Mesendoderm (in vitro differentiated cells): ENCODE measurements at regions not wholly inside any gene's neighbourhood (a gene's known extent, or its start where the extent isn't known, plus 50 kb on each side); places are given as distances from the start of the nearest gene placed in this dataset.

Experiments
- DNase-seq: peaks from one replicate; pipeline ENCODE4 v3.0.0; 2013
- H2AK5ac ChIP-seq: 2 replicates; pipeline ENCODE4 v1.6.1; 2013; ENCODE audit warnings: low read length, inconsistent platforms
- H2BK120ac ChIP-seq: 2 replicates; pipeline ENCODE4 v1.6.1; 2013; ENCODE audit warnings: low read depth, mild to moderate bottlenecking, low read length, moderate library complexity, mixed read lengths
- H2BK15ac ChIP-seq: replicated peaks from 2 replicates; pipeline ENCODE4 v1.6.1; 2013; ENCODE audit warnings: low read depth, mild to moderate bottlenecking, moderate library complexity
- H2BK5ac ChIP-seq: 2 replicates; pipeline ENCODE4 v1.6.1; 2013; ENCODE audit warnings: low read length, inconsistent platforms
- H3K18ac ChIP-seq: 2 replicates; pipeline ENCODE4 v1.6.1; 2013; ENCODE audit warnings: mild to moderate bottlenecking, low read length, mixed read lengths
- H3K23ac ChIP-seq: one replicate; pipeline ENCODE4 v1.6.1; 2013; ENCODE audit warnings: low read length
- H3K27ac ChIP-seq: 2 replicates; pipeline ENCODE4 v1.5.1; 2013; ENCODE audit warnings: low read depth, mild to moderate bottlenecking, inconsistent platforms, low read length, moderate library complexity
- H3K27me3 ChIP-seq: 2 replicates; pipeline ENCODE4 v1.6.1; 2013; ENCODE audit warnings: low read length, control low read depth, mild to moderate bottlenecking, inconsistent platforms; ENCODE audit not compliant: insufficient read depth, poor library complexity
- H3K36me3 ChIP-seq: 2 replicates; pipeline ENCODE4 v1.6.1; 2013; ENCODE audit warnings: low read length, inconsistent platforms; ENCODE audit not compliant: control insufficient read depth, insufficient read depth
- H3K4ac ChIP-seq: one replicate; pipeline ENCODE4 v1.6.1; 2013; ENCODE audit warnings: low read depth, mild to moderate bottlenecking, low read length, moderate library complexity
- H3K4me1 ChIP-seq: 2 replicates; pipeline ENCODE4 v1.6.1; 2013; ENCODE audit warnings: low read depth, low read length, inconsistent platforms; ENCODE audit not compliant: control insufficient read depth
- H3K4me2 ChIP-seq: 2 replicates; pipeline ENCODE4 v1.6.1; 2013; ENCODE audit warnings: low read length
- H3K4me3 ChIP-seq: 2 replicates; pipeline ENCODE4 v1.5.1; 2013; ENCODE audit warnings: mild to moderate bottlenecking, low read length
- H3K56ac ChIP-seq: one replicate; pipeline ENCODE4 v1.6.1; 2013; ENCODE audit warnings: low read length
- H3K79me1 ChIP-seq: 2 replicates; pipeline ENCODE4 v1.6.1; 2013; ENCODE audit warnings: low read length, inconsistent platforms
- H3K79me2 ChIP-seq: 2 replicates; pipeline ENCODE4 v1.6.1; 2013; ENCODE audit warnings: mild to moderate bottlenecking, low read length; ENCODE audit not compliant: control insufficient read depth, insufficient read depth
- H3K9ac ChIP-seq: 2 replicates; pipeline ENCODE4 v1.6.1; 2013; ENCODE audit warnings: low read length, inconsistent platforms
- H4K5ac ChIP-seq: one replicate; pipeline ENCODE4 v1.6.1; 2013; ENCODE audit warnings: low read length
- H4K8ac ChIP-seq: one replicate; pipeline ENCODE4 v1.6.1; 2013; ENCODE audit warnings: low read depth, mild to moderate bottlenecking, control low read depth, low read length, moderate library complexity
- WGBS: extraction: QIAGEN DNeasy Blood & Tissue Kit; methylation state at CpG from one replicate; pipeline ENCODE4 v1.1.7; 2013; ENCODE audit warnings: low lambda C conversion rate, missing lambda C conversion rate; ENCODE audit not compliant: insufficient coverage; ENCODE audit errors: extremely low coverage; 5-methylcytosine and 5-hydroxymethylcytosine counted together

DNA sequence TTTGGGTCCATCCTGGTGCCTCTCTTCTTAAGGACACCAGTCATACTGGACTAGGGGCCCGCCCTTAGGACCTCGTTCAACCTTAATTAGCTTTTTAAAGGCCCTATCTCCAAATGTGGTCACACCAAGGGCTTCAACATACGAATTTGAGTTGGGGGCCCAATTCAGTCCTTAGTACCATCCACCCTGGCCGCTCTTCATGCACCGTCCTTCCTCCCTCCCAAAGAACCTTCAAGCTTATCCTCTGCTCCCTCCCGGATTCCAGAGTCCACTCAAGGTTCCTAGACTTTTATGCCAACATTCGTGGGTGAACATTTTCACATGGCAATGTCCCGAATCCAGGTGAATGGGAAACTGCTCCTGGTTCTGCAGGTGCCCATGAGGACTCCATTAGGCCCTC is 201.3 kb upstream of the IGF1R start:
- Histone ChIP-seq H3K9ac (no peak overlapping the region), H3K18ac (no peak overlapping the region), H3K56ac (no peak overlapping the region), H4K8ac (no peak overlapping the region), H2AK5ac (no peak overlapping the region), H2BK120ac (no peak overlapping the region), H4K5ac (no peak overlapping the region), H3K4me3 (no peak overlapping the region), H3K27ac (no peak overlapping the region), H3K4me1 (no peaks in the 10 kb centered on the region), H3K36me3 (no peaks in the 10 kb centered on the region), H2BK5ac (no peak overlapping the region), H3K27me3 (no peaks in the 10 kb centered on the region), H3K23ac (no peak overlapping the region), H3K4me2 (no peak overlapping the region), H3K4ac (no peak overlapping the region), H2BK15ac (no peak overlapping the region), H3K79me1 (no peaks in the 10 kb centered on the region), H3K79me2 (no peaks in the 10 kb centered on the region)
- no CpG with 5 or more reads among the region's 8 CpGs for WGBS
- no peak for DNase-seq

DNA sequence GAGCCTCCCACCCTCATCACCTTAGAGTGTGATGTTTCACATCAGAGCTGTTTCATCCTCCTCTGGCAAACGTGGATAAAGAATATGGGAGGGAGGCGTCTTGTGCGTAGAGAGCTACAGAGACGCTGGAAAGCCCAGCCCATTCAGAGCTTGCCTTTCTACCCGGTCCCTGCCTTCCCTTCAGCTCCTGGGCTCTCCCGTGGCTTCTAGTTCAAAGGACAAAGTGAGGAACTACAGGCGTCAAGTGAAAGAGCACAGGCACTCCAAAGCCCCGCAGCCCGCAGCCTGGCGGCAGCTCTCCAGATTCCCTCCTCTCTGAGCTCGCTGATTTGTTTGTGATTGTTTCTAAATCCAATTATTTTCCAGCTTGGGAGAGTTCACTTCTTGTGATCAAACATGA is 197.1 kb upstream of the IGF1R start:
- no peak overlapping the region for H2BK5ac ChIP-seq
- H3K27ac ChIP-seq = no peak overlapping the region
- no peaks in the 10 kb centered on the region for H3K79me2 ChIP-seq
- no peaks in the 10 kb centered on the region for H3K79me1 ChIP-seq
- H3K18ac ChIP-seq = no peak overlapping the region
- no peaks in the 10 kb centered on the region for H3K4me1 ChIP-seq
- H2BK15ac ChIP-seq = no peak overlapping the region
- H3K27me3 ChIP-seq = no peaks in the 10 kb centered on the region
- no peak overlapping the region for H4K5ac ChIP-seq
- no peak overlapping the region for H3K23ac ChIP-seq
- H2AK5ac ChIP-seq = no peak overlapping the region
- no peak for DNase-seq
- no CpG with 5 or more reads among the region's 11 CpGs for WGBS
- no peak overlapping the region for H2BK120ac ChIP-seq
- H3K56ac ChIP-seq = no peak overlapping the region
- H3K9ac ChIP-seq = no peak overlapping the region
- H3K4me3 ChIP-seq = no peak overlapping the region
- H3K4ac ChIP-seq = no peak overlapping the region
- no peak overlapping the region for H3K4me2 ChIP-seq
- no peak overlapping the region for H4K8ac ChIP-seq
- H3K36me3 ChIP-seq = no peaks in the 10 kb centered on the region

DNA sequence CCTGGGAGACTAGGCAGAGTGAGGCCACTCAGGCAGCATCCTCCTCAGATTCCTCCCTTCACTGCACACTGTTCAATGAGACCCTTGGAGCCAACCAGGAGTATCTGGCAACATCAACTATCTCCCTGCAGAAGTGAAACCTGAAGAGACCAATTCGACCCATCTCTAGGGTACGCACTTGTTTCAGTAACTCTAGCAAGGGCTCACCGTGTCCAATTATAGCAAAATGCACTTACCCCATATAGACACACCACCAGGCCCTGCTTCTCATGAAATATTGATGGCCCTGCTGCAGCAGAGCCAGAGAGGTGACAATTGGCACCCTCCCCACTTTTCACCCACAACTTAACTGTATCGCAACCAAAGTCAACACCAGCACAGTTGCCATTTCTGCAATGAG is 196.1 kb upstream of the IGF1R start:
- no peak overlapping the region for H2BK5ac ChIP-seq
- H3K9ac ChIP-seq = no peak overlapping the region
- no peaks in the 10 kb centered on the region for H3K79me1 ChIP-seq
- WGBS = no CpG with 5 or more reads among the region's 4 CpGs
- H3K23ac ChIP-seq = no peak overlapping the region
- no peak overlapping the region for H3K4ac ChIP-seq
- no peaks in the 10 kb centered on the region for H3K4me1 ChIP-seq
- no peak overlapping the region for H3K4me3 ChIP-seq
- no peaks in the 10 kb centered on the region for H3K36me3 ChIP-seq
- H3K27me3 ChIP-seq = no peaks in the 10 kb centered on the region
- no peak overlapping the region for H2BK15ac ChIP-seq
- H3K4me2 ChIP-seq = no peak overlapping the region
- H4K8ac ChIP-seq = no peak overlapping the region
- no peak overlapping the region for H2BK120ac ChIP-seq
- no peaks in the 10 kb centered on the region for H3K79me2 ChIP-seq
- DNase-seq = no peak
- H2AK5ac ChIP-seq = no peak overlapping the region
- H3K56ac ChIP-seq = no peak overlapping the region
- no peak overlapping the region for H4K5ac ChIP-seq
- no peak overlapping the region for H3K27ac ChIP-seq
- H3K18ac ChIP-seq = no peak overlapping the region

DNA sequence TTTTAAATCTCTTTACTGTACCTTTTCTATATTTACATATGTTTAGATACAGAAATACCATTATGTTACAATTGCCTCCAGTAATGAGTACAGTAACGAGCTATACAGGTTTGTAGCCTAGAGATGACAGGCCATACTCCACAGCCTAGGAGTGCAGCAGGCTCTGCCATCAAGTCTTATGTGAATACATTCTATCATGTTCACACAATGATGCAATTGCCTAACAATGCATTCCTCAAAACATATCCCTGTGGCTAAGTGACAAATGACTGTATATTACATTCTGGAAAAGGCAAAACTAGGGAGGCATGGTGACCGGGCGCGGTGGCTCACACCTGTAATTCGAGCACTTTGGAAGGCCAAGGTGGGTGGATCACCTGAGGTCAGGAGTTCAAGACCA is 192.4 kb upstream of the IGF1R start:
- Histone ChIP-seq H3K27ac (no peak overlapping the region), H3K4ac (no peak overlapping the region), H3K79me2 (no peaks in the 10 kb centered on the region), H3K4me3 (no peak overlapping the region), H3K9ac (no peak overlapping the region), H2BK15ac (no peak overlapping the region), H3K27me3 (no peaks in the 10 kb centered on the region), H4K8ac (no peak overlapping the region), H2BK120ac (no peak overlapping the region), H3K56ac (no peak overlapping the region), H3K23ac (no peak overlapping the region), H3K36me3 (no peaks in the 10 kb centered on the region), H4K5ac (no peak overlapping the region), H3K18ac (no peak overlapping the region), H2AK5ac (no peak overlapping the region), H2BK5ac (no peak overlapping the region), H3K79me1 (no peaks in the 10 kb centered on the region), H3K4me2 (no peak overlapping the region), H3K4me1 (no peaks in the 10 kb centered on the region)
- no CpG with 5 or more reads among the region's 5 CpGs for WGBS
- DNase-seq = no peak

DNA sequence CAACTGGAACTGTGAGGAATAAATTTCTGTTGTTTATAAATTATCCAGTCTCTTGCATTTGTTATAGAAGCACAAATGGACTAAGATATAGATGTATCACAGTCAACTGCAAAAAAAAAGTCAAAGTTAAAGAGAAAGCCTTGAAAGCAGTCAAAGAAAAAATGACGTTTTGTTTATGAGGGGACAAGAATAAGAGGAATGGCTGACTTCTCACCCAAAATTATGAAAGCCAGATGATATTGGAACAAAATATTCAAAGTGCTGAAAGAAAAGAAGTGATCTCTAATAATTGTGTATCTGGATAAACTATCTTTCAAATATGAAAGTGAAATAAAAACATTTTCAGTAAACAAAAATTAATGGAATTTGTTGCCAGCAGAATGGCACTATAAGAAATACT is 171.8 kb upstream of the IGF1R start:
- H3K4me2 ChIP-seq = no peak overlapping the region
- no peak overlapping the region for H3K18ac ChIP-seq
- no peak for DNase-seq
- no peaks in the 10 kb centered on the region for H3K79me1 ChIP-seq
- no peak overlapping the region for H3K27ac ChIP-seq
- no peak overlapping the region for H4K8ac ChIP-seq
- H2BK5ac ChIP-seq = no peak overlapping the region
- H2BK120ac ChIP-seq = no peak overlapping the region
- H3K4me3 ChIP-seq = no peak overlapping the region
- H3K4me1 ChIP-seq = no peaks in the 10 kb centered on the region
- no peak overlapping the region for H3K9ac ChIP-seq
- no peak overlapping the region for H3K4ac ChIP-seq
- H3K56ac ChIP-seq = no peak overlapping the region
- H4K5ac ChIP-seq = no peak overlapping the region
- H3K23ac ChIP-seq = no peak overlapping the region
- no peak overlapping the region for H2AK5ac ChIP-seq
- no peaks in the 10 kb centered on the region for H3K36me3 ChIP-seq
- no peak overlapping the region for H2BK15ac ChIP-seq
- H3K27me3 ChIP-seq = no peaks in the 10 kb centered on the region
- no CpG with 5 or more reads among the region's 1 CpG for WGBS
- H3K79me2 ChIP-seq = no peaks in the 10 kb centered on the region

DNA sequence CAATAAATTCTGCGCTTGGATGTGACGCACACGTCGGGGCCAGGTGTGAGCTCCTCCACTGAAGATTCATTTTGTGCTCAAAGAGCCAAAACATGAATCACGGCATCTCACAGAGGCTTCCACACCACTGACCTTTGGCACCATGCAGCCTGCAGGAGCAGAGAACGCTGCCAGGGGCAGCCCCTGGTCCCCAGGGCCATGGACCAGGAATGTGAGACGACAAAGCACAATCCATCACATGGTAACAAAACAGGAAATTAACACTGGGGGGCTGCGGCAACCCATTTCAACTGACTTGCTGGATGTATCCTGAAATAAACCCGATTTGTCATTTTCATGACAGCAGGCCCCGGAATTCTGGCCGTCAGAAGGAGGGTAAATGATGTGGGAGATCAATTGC is 167.5 kb upstream of the IGF1R start:
- Histone ChIP-seq H3K4ac (no peak overlapping the region), H3K56ac (no peak overlapping the region), H3K23ac (no peak overlapping the region), H3K27ac (no peak overlapping the region), H2BK120ac (no peak overlapping the region), H3K18ac (no peak overlapping the region), H3K79me2 (no peaks in the 10 kb centered on the region), H3K27me3 (no peaks in the 10 kb centered on the region), H3K36me3 (no peaks in the 10 kb centered on the region), H3K4me1 (no peaks in the 10 kb centered on the region), H3K79me1 (no peaks in the 10 kb centered on the region), H2BK5ac (no peak overlapping the region), H3K4me3 (no peak overlapping the region), H2BK15ac (no peak overlapping the region), H4K5ac (no peak overlapping the region), H4K8ac (no peak overlapping the region), H3K9ac (no peak overlapping the region), H2AK5ac (no peak overlapping the region), H3K4me2 (no peak overlapping the region)
- no peak for DNase-seq
- no CpG with 5 or more reads among the region's 11 CpGs for WGBS
